DOHH2 (cell line): ENCODE measurements at regions not wholly inside any gene's neighbourhood (a gene's known extent, or its start where the extent isn't known, plus 50 kb on each side); places are given as distances from the start of the nearest gene placed in this dataset.

Experiments used
- EZH2phosphoT487 ChIP-seq: fragments of 200-600 bp; sonication (generic); IDR thresholded peaks from 2 replicates; pipeline ENCODE4 v1.6.1; 2017; ENCODE audit warnings: borderline replicate concordance, mild to moderate bottlenecking, antibody characterized with exemption, low read length, moderate library complexity, mixed read lengths
- TF ChIP-seq, protein P1 (sequence below): fragments of 200-600 bp; sonication (generic); IDR thresholded peaks from one replicate; pipeline ENCODE4 v1.5.1; 2014; ENCODE audit warnings: antibody characterized with exemption, mild to moderate bottlenecking, low read depth, low read length; ENCODE audit not compliant: poor library complexity, severe bottlenecking

DNA sequence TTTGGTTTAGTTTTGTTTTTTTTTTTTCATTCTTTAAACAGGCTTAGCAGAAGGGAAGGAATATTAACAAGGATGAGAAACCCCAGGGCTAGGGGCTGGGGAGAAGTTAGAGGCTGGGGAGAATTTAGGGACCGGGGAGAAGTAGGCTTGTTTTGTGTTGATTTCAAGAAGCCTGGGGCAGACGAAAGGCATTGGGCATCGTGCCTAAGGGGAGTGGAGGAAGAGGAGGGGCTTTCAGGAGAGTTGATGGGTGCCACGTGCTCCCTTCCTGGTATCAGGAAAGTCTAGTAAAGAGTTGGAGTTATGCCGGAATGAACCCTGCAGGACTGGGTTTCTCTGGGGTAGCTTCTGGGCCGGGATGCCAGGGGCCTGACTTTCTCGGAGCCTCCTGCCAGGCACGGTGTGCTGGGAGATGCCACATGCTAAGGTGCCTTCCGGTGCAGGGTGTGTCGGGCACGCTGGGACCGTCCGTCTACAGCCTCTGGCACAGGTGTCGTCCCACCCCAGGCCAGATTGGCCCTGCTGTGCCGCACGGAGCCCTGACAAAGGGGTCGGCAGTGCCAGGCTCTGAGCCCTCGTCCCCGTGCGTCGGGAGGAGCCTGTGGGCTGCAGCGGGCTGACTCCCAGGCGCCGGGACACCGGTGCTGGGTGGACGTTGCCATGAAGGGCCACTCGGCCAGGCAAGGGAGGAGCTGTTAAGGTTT lies 159.9 kb downstream of the OLFM1 start:
- TF ChIP-seq, protein P1, sequence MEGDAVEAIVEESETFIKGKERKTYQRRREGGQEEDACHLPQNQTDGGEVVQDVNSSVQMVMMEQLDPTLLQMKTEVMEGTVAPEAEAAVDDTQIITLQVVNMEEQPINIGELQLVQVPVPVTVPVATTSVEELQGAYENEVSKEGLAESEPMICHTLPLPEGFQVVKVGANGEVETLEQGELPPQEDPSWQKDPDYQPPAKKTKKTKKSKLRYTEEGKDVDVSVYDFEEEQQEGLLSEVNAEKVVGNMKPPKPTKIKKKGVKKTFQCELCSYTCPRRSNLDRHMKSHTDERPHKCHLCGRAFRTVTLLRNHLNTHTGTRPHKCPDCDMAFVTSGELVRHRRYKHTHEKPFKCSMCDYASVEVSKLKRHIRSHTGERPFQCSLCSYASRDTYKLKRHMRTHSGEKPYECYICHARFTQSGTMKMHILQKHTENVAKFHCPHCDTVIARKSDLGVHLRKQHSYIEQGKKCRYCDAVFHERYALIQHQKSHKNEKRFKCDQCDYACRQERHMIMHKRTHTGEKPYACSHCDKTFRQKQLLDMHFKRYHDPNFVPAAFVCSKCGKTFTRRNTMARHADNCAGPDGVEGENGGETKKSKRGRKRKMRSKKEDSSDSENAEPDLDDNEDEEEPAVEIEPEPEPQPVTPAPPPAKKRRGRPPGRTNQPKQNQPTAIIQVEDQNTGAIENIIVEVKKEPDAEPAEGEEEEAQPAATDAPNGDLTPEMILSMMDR: no peak
- no peak for TF ChIP-seq EZH2phosphoT487
